Lung microvascular endothelial cell (primary cell): ENCODE measurements at regions not wholly inside any gene's neighbourhood (a gene's known extent, or its start where the extent isn't known, plus 50 kb on each side); places are given as distances from the start of the nearest gene placed in this dataset.

ENCODE experiments used
- DNase-seq, 2 donors: peaks; one replicate each; pipeline versions ENCODE4 v3.0.0 to v3.0.0-alpha.2; 2010; ENCODE audit warnings: low read depth in 2 of 2

DNA sequence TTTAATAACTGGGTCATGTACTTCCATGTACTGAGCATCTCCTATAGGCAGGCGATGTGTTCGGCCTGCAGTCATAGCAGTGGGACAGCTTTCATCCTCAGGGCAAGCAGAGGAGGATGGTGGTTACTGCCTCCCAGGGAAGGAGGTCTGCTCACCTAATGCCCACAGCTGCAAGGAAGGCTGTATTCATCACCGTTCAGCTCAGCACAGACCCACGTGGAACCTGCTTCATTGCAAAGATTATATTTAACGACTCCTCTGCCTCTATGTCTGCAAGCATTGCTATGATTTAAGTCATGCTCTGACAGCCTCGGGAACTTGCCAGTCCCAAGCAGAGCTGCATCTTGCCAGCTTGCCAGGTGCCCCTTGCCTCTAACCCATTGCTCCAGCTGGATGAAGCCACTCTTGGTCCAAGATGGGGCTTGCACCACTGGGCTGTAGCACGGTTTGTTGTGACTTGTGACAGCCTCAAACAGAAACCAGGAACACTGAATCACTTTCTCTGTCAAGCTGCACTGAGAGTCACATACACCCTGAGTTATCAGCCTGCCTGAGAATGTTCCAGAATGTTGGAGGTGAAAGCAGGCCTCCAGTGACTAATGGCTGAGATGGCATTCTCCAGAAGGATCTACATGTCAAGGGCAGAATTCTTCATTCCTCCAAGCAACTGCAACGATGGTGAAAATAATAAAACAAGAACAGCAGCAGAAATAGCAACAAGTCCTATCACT is 651.1 kb upstream of the ID2 start:
- no peak for DNase-seq

DNA sequence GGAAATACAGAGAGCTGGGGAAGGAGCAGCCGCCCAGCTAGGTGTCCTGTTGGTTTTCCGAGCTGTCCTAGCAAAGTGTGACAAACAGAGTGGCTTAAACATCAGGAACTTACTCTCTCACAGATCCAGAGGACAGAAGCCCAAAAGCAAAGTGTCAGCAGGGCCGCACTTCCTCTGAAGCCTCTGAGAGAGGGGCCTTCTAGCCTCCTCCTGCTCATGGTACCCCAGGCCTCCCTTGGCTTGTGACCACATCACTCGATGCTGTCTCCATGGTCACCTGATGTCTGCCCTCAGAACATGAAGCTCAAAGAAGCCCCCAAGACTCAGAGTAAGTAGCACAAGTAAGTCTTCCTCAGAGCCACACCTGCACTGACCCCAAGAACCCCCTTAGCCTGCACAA is 650.5 kb upstream of the ID2 start:
- no peak for DNase-seq

DNA sequence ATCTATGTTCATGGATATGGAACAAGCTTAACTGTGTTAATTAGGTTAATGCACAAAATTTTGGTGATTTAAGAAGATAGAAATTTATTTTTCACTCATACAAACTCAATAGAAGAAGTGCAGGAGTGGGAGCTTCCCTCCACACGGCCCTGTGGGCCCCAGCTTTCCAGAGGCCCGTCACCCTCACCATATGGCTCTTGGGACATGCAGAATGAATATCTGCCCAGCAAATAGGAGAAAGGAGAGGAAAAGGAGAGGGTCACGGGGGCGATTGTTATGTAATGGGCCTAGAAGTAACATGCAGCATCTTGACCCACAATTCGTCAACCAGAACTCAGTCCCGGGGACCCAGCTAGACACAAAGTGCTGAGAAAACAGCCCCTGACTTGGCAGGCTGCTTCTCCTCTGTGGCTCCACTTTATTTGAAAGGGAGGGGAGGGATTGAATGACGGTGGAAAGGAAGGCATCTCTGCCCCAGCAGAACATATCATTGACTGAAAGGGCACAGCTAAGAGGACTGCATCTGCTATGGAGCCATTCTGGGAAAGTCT is 648.2 kb upstream of the ID2 start:
- no peak for DNase-seq

DNA sequence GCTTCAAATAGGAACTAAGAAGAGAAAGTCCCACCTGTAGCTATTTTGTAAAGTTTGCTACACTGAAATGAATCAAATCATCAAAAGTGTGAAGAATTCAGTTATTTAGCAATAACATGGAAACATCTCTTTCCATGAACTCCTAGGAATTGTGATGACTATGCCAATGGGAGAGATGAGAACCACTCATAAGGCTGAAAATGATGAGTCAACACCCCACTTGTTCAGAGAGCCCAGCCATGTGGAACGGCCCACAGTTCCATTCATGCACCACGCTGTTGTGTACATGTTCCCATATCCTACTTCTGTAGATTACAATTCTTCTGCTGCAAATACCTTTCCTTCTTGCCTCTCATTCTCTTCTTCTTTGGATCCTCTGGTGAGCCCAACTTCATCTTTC is 645.5 kb upstream of the ID2 start:
- no peak for DNase-seq

DNA sequence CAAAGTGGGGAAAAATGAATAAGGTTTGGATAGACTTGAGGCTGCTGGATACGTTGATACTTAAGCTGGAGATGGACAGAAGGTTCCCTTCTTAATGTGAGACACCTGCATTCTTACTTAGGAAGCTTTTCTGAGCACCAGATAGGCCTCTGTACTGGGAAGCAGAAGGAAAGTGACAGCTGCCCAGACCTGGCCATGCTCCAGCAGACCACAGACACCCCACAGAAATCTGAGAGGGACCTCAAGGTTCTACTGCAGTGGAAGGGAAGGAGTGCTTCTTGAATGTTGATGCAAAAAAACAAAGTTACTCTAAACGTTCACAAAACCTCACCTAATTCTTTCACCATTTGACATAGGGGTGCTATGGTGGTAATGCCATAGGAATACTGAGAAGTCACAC is 642.1 kb upstream of the ID2 start:
- DNase-seq: no peak

DNA sequence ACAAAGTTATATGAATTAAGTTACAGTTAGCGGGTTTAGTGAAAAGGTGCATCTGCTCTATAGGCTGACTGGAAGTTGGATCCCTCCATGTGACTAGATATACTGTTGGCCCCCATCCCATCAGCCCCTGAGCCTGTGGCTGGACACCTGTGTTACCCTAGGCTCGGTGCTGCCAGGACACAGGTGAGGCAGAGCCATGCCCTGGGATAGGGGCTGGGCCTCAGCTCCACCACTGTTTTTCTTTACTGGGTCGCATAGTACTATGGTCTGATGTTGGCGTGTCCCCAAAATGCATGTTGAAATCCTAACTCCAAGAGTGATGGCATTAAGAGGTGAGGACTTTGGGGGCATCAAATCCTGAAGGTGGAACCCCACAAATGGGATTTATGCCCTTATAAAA is 638.6 kb upstream of the ID2 start:
- DNase-seq: no peak

DNA sequence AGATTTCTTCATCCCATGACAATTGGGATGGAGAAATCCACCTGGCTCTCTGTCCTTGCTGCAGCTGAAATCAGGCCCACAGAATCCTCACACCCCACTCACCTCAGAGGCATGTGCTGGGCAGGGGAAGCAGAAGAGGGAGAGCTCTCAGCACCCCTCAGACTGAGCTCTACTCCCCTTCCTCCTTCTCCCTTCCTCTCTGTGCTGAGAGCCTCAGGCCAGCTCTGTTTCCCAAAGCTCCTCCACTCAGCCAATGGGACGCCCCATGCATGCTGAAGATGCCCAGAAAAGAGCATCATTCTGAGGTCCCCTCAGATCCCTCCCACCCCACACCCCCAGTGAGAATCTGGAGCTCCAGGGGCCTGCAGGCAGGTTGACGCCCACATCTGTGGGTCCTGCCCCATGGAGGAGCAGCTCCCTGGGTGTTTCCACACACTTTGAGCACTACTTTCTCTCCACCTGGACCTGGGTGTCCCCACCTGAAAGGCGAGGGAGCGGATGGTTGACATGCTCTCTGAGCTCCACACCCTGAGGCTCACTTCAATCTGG is 637.7 kb upstream of the ID2 start:
- DNase-seq: no peak

DNA sequence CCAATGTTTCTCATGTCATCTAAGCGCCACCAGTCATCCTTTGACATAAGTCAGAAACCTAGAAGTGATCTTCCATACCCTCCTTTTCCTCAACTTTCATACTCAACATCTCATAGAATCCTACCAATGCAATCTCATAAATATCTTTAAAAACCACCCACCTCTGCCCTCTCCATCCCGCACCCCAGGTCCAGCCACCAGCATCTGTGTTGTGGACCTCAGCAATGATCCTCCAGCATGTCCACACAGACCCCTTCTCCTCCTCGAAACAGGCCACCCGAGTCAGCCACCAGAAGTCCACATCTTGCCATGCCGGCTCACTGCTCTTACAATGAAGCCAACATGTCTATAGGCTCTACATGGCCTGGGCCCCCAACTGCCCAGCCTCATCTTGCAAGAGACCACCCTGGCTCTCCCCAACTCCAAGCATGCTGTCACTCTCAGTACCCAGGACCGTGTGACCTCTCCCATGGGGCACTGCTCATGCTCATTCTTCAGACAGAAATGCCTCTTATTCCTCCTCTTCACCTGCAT is 636.7 kb upstream of the ID2 start:
- DNase-seq: no peak

DNA sequence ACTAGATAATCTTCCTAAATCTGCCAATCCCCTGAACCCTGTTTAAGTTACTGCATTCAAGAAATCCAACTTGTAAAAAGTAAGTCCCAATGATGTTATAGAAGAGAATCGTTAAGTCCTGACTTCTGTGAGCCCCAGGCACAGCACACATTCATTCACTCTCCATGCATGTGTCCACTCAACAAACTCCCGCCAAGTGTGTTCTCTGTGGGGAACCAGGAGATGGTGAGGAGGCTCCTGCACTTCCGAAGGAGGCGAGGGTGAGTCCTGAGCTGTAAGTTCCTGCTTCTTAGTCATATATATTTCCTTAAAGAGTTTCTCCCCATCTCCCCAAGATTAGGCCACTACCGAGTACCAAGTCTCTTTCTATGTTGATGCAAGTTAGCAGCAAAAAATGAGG is 635.0 kb upstream of the ID2 start:
- DNase-seq: no peak

DNA sequence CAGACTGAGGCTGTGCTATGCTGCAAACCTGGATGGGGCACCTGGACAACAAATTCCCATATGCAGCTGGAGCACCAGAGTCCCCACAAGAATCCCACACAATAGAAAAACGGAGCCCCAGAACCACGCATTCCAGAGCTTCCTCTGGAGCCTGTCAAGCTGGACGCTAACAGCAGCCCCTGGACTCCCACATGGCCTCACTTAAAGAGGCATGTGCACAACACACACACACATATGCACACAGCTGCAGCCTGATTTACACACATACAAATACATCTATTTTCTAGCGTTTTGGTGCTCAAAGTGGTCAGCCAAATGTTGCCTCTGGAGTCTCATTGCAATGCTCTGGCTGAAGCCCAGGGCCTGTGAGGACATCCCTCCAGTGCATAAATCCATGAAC is 632.7 kb upstream of the ID2 start:
- DNase-seq: no peak

DNA sequence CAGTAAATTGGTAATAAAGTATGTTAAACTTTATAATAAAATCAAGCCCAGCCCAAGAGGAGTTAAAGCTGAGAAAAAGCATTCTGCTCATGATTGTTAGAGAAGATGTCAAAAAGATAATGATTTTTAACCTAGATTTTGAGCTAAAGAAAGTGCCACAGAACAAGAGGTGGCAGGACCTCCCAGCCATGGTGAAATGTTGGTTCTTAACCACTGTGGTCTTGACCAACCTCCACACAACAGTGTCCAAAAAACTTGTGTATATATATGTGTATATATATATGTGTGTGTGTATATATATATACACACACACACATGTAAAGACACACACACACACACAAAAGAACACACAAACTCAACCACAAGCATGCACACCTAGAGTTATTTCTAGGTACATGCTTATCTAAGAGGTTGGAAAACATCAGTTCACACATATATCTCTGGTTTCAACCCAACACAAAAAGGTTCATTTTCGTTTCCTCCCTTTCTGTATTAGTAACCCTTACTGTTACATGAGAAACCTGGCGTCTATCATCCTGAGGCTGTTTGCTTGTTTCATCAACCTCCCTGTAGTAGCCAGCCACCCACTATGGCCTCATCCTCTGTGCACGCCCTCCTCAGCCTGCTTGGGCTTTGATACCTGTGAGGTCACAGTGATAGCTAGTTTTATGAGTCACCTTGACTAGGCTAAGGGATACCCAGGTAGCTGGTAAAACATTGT is 631.8 kb upstream of the ID2 start:
- no peak for DNase-seq

DNA sequence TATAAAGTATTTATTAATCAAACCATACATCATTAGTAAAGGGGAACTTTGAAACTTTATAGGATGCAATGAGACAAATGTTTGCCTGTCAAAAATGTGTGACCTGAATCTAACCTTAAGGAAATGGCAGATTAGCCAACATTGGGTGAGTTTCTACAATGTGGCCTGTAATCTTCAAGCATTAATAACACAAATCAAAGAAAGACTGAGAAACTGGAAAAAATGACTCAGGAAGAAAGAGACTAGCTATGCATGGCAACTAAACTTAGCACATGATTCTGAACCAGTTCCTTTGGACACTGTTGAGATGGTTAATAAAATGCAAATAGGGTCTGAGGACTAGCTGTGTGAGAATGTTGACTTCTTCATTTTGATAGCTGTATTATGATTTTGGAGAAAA is 628.6 kb upstream of the ID2 start:
- no peak for DNase-seq

DNA sequence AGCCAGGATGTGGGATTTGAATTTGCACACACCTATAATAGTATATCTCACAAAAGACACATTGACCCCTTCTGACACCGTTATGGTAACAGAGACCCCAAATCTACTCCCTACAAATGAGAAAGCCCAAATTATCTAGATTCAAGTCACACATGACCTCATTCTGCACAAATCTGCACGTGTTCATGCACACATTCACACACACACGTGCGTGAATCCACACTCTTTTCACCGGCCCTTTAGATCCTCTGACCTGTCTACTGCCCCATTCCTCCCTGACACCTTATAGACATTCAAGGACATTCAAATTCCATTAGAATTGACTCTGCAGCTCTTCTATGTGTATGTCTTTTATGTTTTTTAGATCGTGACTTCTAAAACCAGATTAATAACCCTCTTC is 627.8 kb upstream of the ID2 start:
- no peak for DNase-seq

DNA sequence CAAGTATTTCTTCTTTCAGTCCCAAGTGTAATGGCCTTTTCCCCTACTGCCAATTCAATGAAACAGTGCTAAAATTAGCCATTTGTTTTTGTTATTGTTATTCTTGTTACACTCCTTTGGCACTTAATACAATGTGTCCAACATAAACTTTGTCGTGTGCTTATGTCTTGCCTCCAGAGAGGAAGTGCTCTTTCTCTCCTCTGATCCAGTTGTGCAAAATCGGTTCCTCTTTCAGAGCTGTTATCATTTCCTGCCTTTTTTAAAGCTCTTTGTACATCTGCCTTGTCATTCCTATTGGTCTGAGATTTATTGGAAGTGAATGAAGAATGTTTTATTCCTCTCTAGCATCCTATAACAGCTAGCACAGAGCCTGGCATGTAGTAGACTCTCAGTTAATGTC is 623.2 kb upstream of the ID2 start:
- DNase-seq: no peak

DNA sequence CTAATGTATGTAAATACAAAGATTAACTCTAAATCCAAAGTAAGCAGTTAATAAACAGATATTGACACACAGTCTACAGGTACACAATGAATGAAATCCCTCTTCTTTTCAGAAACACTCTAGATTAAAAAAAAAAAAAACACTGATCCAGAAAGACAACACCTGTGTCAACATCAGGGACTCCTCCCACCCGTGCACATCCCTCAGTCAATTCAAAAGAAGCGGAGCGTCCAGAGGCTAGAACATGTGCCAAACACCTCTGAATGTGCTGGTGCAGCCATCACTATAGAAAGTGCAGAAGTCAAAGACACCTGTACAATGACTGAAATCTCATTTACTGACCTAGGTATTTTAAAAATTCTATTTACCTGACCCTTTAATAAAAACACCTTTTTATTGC is 622.6 kb upstream of the ID2 start:
- no peak for DNase-seq

DNA sequence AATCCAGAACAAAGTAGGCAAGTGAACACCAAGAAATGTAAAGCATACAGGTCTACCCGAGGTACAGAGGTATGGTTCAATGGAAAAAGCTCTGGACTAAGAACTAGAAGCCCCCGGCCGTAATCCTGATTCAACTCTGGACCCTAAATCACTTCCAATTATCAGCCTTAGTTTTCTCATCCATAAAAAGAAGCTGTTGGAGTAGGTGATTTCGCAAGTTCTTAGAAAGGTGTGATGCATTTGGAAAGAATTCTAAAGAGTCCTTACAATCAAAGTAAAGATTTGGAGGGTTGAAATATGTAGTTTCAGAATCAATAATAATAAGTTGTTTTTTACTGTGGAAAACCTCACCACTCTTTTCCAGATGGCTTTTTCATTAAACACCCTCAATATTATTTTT is 622.1 kb upstream of the ID2 start:
- no peak for DNase-seq

DNA sequence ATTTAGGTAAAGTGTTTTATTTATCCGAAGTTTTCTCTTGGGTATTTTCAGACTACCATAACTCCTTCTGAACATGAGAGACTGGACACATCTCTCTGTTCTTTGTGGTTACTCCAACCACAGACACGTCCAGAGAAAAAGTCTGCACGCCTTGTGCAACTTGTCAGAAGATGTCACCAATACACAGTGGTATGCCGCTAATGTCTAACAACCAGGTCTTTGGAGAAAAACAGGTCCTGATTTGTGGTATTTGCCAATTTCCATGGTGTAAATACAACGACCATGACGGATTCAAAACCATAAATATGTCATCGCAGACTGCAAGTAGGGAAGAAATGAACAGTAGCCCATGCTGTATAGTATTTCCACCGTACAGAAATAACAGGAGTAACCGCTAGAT is 620.6 kb upstream of the ID2 start:
- no peak for DNase-seq

DNA sequence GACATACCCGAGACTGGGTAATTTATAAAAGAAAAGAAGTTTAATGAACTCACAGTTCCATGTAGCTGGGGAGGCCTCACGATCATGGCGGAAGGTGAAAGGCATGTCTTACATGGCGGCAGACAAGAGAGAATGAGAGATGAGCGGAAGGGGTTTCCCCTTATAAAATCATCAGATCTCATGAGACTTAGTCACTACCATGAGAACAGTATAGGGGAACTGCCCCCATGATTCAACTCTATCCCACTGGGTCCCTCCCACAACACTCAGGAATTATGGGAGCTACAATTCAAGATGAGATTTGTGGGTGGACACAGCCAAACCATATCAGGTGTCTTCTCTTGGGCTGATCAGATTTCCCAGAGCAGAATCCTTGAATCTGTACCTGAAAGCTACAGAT is 617.3 kb upstream of the ID2 start:
- no peak for DNase-seq

DNA sequence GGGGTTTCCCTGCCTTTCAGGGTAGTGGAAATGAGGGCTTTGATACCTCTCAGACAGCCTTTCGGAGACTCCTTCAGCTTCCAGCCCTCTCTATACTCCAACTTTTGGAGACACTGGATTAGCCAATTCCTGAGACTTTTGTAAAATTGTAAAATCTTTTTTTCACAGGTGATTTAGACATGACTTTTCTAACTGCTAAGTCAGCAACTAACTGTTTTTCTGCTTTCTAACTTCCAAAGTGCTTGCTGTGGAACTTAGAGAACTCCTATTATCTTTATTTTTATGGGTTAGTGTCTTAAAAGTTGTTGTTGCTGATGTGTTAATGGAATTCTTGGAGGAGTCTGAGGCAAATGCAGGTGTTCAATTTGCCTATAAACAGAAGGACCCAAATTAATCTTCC is 616.7 kb upstream of the ID2 start:
- no peak for DNase-seq

DNA sequence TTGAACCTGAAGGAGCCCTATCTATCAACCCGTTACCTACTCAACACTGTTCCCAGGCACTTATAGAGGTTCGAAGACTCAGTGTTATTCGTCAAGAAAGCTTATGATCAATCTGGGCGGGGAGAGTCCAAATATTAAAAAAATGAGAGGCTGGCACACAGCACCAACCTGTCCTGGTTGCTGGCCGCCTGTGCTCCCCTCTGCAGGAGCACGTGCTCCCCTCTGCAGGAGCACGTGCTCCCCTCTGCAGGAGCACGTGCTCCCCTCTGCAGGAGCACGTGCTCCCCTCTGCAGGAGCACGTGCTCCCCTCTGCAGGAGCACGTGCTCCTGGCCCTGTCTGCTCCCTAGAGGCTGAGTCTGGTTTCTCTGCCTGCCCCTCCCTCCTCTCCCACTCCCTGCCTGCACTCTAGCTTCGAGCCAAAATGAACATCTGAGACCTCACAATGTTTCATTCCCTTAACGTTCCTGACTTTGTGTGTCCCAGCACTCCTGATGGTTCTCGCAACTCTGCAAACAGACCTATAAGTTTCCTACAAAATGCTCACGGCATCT is 614.0 kb upstream of the ID2 start:
- no peak for DNase-seq

DNA sequence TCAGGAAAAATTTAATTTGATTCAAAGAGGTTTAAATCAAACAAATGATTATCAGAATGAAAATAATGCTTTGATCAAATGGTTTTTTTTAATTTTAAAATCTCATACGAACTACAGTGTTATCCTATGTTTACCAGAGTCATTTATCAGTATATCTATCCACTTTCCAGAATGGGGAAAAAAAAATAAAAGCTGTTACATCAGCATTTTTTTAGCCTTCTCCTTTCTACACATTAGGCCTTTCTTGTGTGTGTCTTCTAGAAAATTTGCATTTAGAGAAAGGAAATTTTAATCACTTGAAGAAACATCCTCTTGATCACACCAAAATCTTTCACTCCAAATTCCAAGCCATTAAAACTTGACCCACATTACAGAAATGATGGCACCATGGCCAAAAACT is 608.9 kb upstream of the ID2 start:
- DNase-seq: no peak

DNA sequence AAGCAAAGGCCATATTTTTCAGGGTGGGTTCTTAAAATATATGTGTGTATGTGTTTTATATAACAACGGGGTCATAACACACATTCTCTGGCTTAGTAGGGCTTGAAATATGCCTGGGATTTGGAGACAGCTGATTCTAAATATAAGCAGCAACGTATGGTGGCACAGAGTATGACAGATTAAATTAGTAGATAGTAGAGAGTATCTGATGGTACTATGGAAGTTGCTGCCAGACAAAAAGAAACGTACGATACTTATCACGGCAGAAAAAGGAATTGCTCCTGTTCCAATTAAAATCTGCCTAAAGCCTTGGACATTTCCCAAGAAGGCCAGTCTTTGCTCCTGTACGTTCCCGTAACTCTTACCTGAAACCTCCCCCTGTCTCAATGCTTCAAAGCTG is 607.9 kb upstream of the ID2 start:
- no peak for DNase-seq
